ENCODE measurements at regions not wholly inside any gene's neighbourhood (a gene's known extent, or its start where the extent isn't known, plus 50 kb on each side); places are given as distances from the start of the nearest gene placed in this dataset.

DNA sequence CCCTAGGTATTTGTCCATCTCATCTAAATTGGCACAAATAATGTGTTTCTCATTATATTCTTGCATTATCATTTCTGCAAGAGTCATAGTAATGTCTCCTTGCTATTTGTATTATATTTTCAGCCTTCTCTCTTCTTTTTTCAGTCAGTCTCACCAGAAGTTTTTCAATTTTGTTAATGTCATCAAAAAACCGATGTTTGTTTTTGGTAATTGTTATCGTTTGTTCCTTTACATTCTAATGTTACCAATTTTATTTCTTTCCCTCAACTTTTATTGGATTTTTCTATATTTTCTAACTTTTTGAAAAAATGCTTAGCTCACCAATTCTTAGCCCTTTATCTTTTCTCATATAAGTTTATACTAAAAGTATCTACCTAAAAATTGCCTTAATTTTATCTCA lies 82.2 kb upstream of the NRSN1 start:
- Histone ChIP-seq H3K27ac (ENCODE audit: insufficient read length, low read depth, low read length) (no peak overlapping the region), H3K4me2 (ENCODE audit: insufficient read depth, insufficient read length, low read length) (no peak overlapping the region), H3K27me3 (ENCODE audit: insufficient read depth, low read length) (no peaks in the 10 kb centered on the region), H4K8ac (replicated peaks; ENCODE audit: insufficient read length, low read depth, low read length) (no peak overlapping the region), H3K9ac (ENCODE audit: extremely low read depth, insufficient read length, low read length) (no peak overlapping the region), H3K23me2 (ENCODE audit: insufficient read length, low read depth, low read length, poor library complexity, severe bottlenecking) (no peaks in the 10 kb centered on the region), H3T11ph (ENCODE audit: low read length) (no peak overlapping the region), H2AFZ (ENCODE audit: low read length) (no peak overlapping the region), H2BK20ac (ENCODE audit: low read depth, low read length, poor library complexity, severe bottlenecking) (no peak overlapping the region), H3K79me2 (ENCODE audit: insufficient read depth, low read length) (no peaks in the 10 kb centered on the region), H3K23ac (ENCODE audit: insufficient read length, low read depth, low read length) (no peak overlapping the region), H2AK5ac (ENCODE audit: insufficient read length, low read length) (no peak overlapping the region), H3K79me1 (ENCODE audit: insufficient read depth, low read depth, low read length, poor library complexity, severe bottlenecking) (no peaks in the 10 kb centered on the region), H3K9me3 (ENCODE audit: control insufficient read depth, low read depth, low read length) (no peaks in the 10 kb centered on the region), H2BK120ac (ENCODE audit: low read depth, low read length, poor library complexity, severe bottlenecking) (no peak overlapping the region), H3K56ac (ENCODE audit: insufficient read length, low read depth, low read length) (no peak overlapping the region), H4K5ac (ENCODE audit: insufficient read length, low read depth, low read length) (no peak overlapping the region), H2BK5ac (ENCODE audit: insufficient read length, low read length) (no peak overlapping the region), H3K4me1 (ENCODE audit: insufficient read depth, low read length) (no peaks in the 10 kb centered on the region), H4K20me1 (ENCODE audit: control insufficient read depth, insufficient read depth, insufficient read length) (no peaks in the 10 kb centered on the region), H4K91ac (ENCODE audit: insufficient read length, low read depth, low read length) (no peak overlapping the region), H3K4ac (ENCODE audit: low read depth, low read length) (no peak overlapping the region), H2BK12ac (ENCODE audit: insufficient read length, low read depth, low read length) (no peak overlapping the region), H2BK15ac (ENCODE audit: low read depth, low read length) (no peak overlapping the region), H3K18ac (ENCODE audit: insufficient read length, low read depth, low read length) (no peak overlapping the region), H3K14ac (ENCODE audit: insufficient read depth, low read length) (no peak overlapping the region)
- no peak overlapping the region for H3K4me3 Mint-ChIP-seq
- H3K36me3 Mint-ChIP-seq (ENCODE audit: insufficient read depth in 1 of 3, low read depth in 3 of 3), result peaks cover 0 to 8% (median under 1%) of the 10 kb centered on the region in 3 experiments; a peak in 3 of 7 replicates
- H3K27me3 Mint-ChIP-seq (ENCODE audit: low read depth), result no peaks in the 10 kb centered on the region
- TF ChIP-seq, protein P1, sequence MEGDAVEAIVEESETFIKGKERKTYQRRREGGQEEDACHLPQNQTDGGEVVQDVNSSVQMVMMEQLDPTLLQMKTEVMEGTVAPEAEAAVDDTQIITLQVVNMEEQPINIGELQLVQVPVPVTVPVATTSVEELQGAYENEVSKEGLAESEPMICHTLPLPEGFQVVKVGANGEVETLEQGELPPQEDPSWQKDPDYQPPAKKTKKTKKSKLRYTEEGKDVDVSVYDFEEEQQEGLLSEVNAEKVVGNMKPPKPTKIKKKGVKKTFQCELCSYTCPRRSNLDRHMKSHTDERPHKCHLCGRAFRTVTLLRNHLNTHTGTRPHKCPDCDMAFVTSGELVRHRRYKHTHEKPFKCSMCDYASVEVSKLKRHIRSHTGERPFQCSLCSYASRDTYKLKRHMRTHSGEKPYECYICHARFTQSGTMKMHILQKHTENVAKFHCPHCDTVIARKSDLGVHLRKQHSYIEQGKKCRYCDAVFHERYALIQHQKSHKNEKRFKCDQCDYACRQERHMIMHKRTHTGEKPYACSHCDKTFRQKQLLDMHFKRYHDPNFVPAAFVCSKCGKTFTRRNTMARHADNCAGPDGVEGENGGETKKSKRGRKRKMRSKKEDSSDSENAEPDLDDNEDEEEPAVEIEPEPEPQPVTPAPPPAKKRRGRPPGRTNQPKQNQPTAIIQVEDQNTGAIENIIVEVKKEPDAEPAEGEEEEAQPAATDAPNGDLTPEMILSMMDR (conservative IDR thresholded peaks at IDR 0.05), result no peak
- H3K4me1 Mint-ChIP-seq, result no peaks in the 10 kb centered on the region
- peaks cover under 1 to 4% of the 10 kb centered on the region in 2 experiments for H3K9me3 Mint-ChIP-seq
- WGBS (ENCODE audit: extremely low coverage, insufficient read length, low lambda C conversion rate), result no CpG with 5 or more reads among the region's 2 CpGs
- H3K27ac Mint-ChIP-seq, result no peak overlapping the region
- no peak for DNase-seq
